ENCODE measurements at regions not wholly inside any gene's neighbourhood (a gene's known extent, or its start where the extent isn't known, plus 50 kb on each side); places are given as distances from the start of the nearest gene placed in this dataset.

- no peak for TF ChIP-seq CTCF (IDR thresholded peaks at IDR 0.05; ENCODE audit: borderline replicate concordance, extremely low read depth, low read length, poor library complexity, severe bottlenecking)
- no peak for TF ChIP-seq EZH2 (IDR thresholded peaks at IDR 0.05; ENCODE audit: borderline replicate concordance, low read depth, low read length, severe bottlenecking)
Measured at GRCh38 chr2:225748609-225749008, 349.1 kb downstream of the NYAP2 start.
